Astrocyte of the spinal cord (primary cell): ENCODE measurements at regions not wholly inside any gene's neighbourhood (a gene's known extent, or its start where the extent isn't known, plus 50 kb on each side); places are given as distances from the start of the nearest gene placed in this dataset.

Source experiments
- DNase-seq: peaks from one replicate; pipeline ENCODE4 v3.0.0; 2011; ENCODE audit warnings: low read depth, low spot score
- H3K4me3 ChIP-seq: 2 replicates; pipeline ENCODE4 v1.5.1; 2011; ENCODE audit warnings: low read depth, mild to moderate bottlenecking, low read length, moderate library complexity
- in situ Hi-C: cut with HindIII; loops from 2 replicates; pipeline ENCODE4 v1.10.0; 2017; ENCODE audit warnings: low sequenced_read_pairs
- TF ChIP-seq, protein P1 (sequence below): IDR thresholded peaks from 2 replicates; pipeline ENCODE4 v1.5.1; 2012; ENCODE audit warnings: low read depth, mild to moderate bottlenecking, low read length, inconsistent platforms

DNA sequence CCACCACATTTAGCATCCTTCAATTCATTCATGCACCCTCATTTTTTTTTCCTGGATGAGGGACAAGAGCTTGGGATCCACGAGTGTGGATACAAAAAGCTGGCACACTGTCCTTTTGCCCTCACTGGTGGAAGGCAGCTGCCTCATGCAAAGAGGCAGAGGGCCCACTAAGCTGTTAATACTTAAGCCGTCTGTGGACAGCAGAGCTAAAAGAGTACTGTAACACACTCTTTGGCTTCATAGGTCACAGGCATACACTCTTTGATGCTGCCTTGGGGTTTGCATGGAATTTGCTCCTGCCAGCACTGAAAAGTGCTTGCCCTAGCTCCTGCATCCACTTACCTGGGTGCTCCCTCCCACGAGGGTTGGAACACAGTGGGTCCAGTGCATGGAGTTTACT is 978.4 kb upstream of the SPRY2 start:
- TF ChIP-seq, protein P1, sequence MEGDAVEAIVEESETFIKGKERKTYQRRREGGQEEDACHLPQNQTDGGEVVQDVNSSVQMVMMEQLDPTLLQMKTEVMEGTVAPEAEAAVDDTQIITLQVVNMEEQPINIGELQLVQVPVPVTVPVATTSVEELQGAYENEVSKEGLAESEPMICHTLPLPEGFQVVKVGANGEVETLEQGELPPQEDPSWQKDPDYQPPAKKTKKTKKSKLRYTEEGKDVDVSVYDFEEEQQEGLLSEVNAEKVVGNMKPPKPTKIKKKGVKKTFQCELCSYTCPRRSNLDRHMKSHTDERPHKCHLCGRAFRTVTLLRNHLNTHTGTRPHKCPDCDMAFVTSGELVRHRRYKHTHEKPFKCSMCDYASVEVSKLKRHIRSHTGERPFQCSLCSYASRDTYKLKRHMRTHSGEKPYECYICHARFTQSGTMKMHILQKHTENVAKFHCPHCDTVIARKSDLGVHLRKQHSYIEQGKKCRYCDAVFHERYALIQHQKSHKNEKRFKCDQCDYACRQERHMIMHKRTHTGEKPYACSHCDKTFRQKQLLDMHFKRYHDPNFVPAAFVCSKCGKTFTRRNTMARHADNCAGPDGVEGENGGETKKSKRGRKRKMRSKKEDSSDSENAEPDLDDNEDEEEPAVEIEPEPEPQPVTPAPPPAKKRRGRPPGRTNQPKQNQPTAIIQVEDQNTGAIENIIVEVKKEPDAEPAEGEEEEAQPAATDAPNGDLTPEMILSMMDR = no peak
- DNase-seq = no peak
- in situ Hi-C loops = no loop called here
- no peak overlapping the region for H3K4me3 ChIP-seq

DNA sequence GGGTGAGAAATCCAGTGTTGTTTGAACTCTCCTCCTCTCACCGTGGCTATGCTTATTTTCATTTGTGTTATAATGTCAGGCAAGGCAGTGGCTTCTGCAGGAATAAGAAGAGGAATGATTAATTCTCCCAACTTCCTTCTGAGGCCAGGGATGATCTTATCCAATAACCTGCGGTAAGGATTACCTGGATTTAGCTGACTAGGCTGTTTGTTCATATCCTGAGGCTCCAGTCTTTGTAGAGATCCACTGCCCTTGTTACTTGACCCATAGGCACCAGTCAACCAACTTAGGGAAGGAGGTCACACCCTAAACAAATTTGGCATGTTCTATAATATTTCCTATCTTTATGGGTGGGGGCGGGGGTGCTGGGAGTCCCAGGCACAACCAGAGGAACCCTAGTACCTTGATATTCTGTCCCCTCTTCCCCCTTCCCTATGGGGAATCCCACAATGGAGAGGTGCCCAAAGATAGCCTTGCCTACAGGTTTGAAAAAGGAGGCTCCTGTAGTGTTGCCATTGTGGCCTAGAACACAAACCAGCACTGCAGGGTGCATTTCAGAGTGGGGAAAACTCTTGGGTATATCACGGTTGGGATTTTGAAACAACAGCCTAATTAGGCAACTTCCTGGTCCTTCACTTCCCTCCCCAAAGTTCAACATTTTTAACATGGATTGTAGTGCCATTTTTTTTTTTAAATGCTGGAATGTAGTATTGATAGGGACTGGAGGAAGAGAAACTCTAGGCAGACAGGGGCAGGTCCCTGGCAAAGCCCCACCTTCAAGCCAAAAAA is 977.5 kb upstream of the SPRY2 start:
- no peak overlapping the region for H3K4me3 ChIP-seq
- DNase-seq = no peak
- TF ChIP-seq, protein P1 = no peak
- in situ Hi-C loops = no loop called here

DNA sequence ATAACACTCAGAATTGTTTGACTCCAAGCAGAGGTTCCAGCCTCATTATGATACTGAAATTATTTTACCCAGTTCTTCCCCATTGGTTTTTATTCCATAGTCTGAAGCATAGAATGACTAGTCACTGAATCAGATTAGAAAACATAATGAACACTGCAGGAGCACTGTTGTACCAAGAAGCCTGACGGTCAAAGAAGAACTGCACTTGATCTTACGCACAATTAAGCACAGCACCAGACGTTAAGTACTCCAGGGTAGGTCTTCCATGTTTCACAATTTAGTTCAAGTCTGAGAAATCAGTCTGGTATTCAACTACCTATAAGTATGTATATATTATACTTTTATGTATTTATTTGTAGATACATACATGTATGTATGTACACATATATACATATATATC is 973.5 kb upstream of the SPRY2 start:
- DNase-seq = no peak
- TF ChIP-seq, protein P1 = no peak

DNA sequence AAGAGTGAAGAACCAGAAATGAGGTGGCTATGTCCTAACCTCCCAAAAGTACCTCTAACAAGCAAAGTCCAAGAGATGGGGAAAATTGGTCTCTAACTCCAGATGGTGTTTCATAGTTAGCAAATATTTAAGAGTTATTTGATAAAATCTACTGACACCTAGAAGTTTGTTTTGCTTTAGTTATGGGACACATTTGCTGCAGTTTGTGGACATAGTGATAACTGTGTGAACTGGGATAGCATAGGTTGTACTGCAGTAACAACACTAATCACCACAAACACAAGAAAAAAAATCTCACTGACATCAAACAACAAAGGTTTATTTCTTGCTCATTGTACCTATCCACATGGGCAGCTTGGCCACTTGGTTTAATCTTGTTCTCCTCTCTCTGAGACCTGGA is 965.0 kb upstream of the SPRY2 start:
- TF ChIP-seq, protein P1 = no peak
- no peak overlapping the region for H3K4me3 ChIP-seq
- no peak for DNase-seq
- in situ Hi-C loops = no loop called here

More for the DNA sequence above, 973.5 kb upstream of the SPRY2 start:
- H3K4me3 ChIP-seq = no peak overlapping the region
- in situ Hi-C loops = no loop called here

DNA sequence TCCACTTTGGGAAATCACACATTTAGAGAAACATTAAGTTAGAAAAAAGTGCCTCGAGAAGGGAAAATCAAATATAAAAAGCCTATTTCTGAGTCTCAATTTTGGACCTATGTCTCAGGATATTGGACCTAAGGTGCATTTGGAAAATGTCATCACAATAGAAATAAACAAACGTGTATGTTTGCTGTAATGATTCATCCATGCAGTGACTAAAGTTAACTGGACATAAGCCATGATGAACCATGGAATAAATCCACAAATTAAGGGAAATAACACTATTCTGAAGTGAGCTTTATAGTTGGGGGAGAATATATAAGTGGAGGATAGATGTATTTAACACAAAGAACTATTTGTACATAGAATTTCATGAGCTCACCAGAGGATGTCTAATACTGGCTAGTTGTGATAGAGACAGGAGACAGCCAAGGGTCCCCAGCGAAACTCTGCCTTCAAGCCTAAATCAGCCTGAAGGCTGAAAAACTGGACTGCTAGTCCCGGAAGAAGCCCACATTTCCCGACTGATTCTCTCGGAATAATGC is 963.3 kb upstream of the SPRY2 start:
- TF ChIP-seq, protein P1 = no peak
- no peak overlapping the region for H3K4me3 ChIP-seq
- DNase-seq = no peak
- in situ Hi-C loops = no loop called here

DNA sequence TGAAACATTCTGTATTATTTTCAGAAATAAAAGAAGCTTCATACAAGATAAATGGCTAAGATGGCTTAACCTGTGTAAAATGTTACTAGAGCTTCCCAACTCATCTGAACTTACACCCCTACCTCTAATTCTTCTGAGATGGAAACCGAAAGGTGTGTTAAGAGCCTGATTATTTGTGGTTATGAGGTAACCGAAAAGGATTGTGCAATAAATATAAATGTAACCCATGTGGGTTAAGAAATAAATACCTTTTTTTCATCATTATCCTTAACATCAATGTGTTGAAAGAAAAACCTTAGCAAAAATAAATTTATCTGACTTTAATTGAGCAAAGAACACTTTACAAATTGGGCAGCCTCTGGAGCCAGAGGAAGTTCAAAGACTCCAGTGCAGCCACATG is 961.8 kb upstream of the SPRY2 start:
- in situ Hi-C loops = no loop called here
- no peak overlapping the region for H3K4me3 ChIP-seq
- TF ChIP-seq, protein P1 = no peak
- no peak for DNase-seq
